GM19467 (cell line): ENCODE measurements at regions not wholly inside any gene's neighbourhood (a gene's known extent, or its start where the extent isn't known, plus 50 kb on each side); places are given as distances from the start of the nearest gene placed in this dataset.
"Not testable (repeated sequence)": the region's sequence is repeated elsewhere in the genome, so short reads cannot be mapped to it uniquely, and the experiment has no call there.

Experiments
- ATAC-seq: cut with Tn5 transposase; IDR thresholded peaks from one replicate; pipeline ENCODE4 v1.9.1; 2021; ENCODE audit warnings: mild to moderate bottlenecking, moderate library complexity; ENCODE audit not compliant: unreplicated experiment

- peak; percentile 86 for ATAC-seq
These were observed 1141.2 kb upstream of the TMEM132C start for GRCh38 chr12:127125607-127126259.

GRCh38 chr12:127126260-127126628 lies 1140.7 kb upstream of the TMEM132C start:
- peak; percentile 18 for ATAC-seq

GRCh38 chr12:127127897-127128296 lies 1139.1 kb upstream of the TMEM132C start:
- no peak for ATAC-seq

GRCh38 chr12:127130506-127131124 lies 1136.4 kb upstream of the TMEM132C start:
- no peak for ATAC-seq

GRCh38 chr12:127133675-127134335 lies 1133.2 kb upstream of the TMEM132C start:
- no peak for ATAC-seq

GRCh38 chr12:127140864-127141484 lies 1126.0 kb upstream of the TMEM132C start:
- not testable (repeated sequence) for ATAC-seq

- ATAC-seq, result no peak
These were observed 1124.0 kb upstream of the TMEM132C start for GRCh38 chr12:127143020-127143419.

GRCh38 chr12:127144770-127145169 lies 1122.2 kb upstream of the TMEM132C start:
- no peak for ATAC-seq

GRCh38 chr12:127145241-127145928 lies 1121.6 kb upstream of the TMEM132C start:
- no peak for ATAC-seq

- no peak for ATAC-seq
These were observed 1120.8 kb upstream of the TMEM132C start for GRCh38 chr12:127145929-127146789.

GRCh38 chr12:127146991-127147718 lies 1119.8 kb upstream of the TMEM132C start:
- ATAC-seq, result no peak

GRCh38 chr12:127147724-127148123 lies 1119.2 kb upstream of the TMEM132C start:
- no peak for ATAC-seq

GRCh38 chr12:127148318-127148717 lies 1118.7 kb upstream of the TMEM132C start:
- no peak for ATAC-seq

GRCh38 chr12:127149226-127149964 lies 1117.6 kb upstream of the TMEM132C start:
- ATAC-seq, result no peak

GRCh38 chr12:127150028-127150427 lies 1116.9 kb upstream of the TMEM132C start:
- ATAC-seq, result peak; percentile 49

- ATAC-seq, result no peak
These were observed 1116.5 kb upstream of the TMEM132C start for GRCh38 chr12:127150479-127150878.

GRCh38 chr12:127150956-127151355 lies 1116.0 kb upstream of the TMEM132C start:
- ATAC-seq, result no peak

GRCh38 chr12:127153996-127154395 lies 1113.0 kb upstream of the TMEM132C start:
- no peak for ATAC-seq

GRCh38 chr12:127154830-127155229 lies 1112.1 kb upstream of the TMEM132C start:
- ATAC-seq, result not testable (repeated sequence)
